K562 (cell line): ENCODE measurements at regions not wholly inside any gene's neighbourhood (a gene's known extent, or its start where the extent isn't known, plus 50 kb on each side); places are given as distances from the start of the nearest gene placed in this dataset.

Experiments
- ATAC-seq: fragments of 200-7000 bp; cut with Tn5 transposase; 3 replicates; pipeline ENCODE4 v1.9.1; 2020; ENCODE audit warnings: moderate library complexity
- BruUV-seq: library from RNA; stranded (reverse); fragments of 400-500 nt; replicated peaks from 2 replicates; lab custom pipeline; 2021; lab: Mats Ljungman, UMichigan
- CTCF ChIA-PET: fragments of 300-600 bp; formaldehyde crosslinking; extraction: SDS; loops from one replicate; lab custom pipeline; 2021; ENCODE audit warnings: low intra/inter-chr PET ratio; lab: Yijun Ruan, JAX
- POLR2A ChIA-PET: fragments of 300-600, 350-650 bp; sonication (Branson Sonifier 250); formaldehyde crosslinking; extraction: SDS; loops from one replicate; lab custom pipeline; 2021; ENCODE audit warnings: antibody characterized with exemption, inconsistent platforms; lab: Yijun Ruan, JAX
- DNase-seq, 4 experiments: peaks; one replicate each; pipeline versions ENCODE4 v3.0.0 to v3.0.0-alpha.2; 2011 to 2018; ENCODE audit warnings: low spot score in 3 of 4, mixed read lengths in 3 of 4; ENCODE audit errors: extremely low read depth in 1 of 4
- FAIRE-seq: peaks from 2 replicates; lab custom pipeline; 2011; peaks lifted over from hg19 to GRCh38; lab: Jason Lieb, UNC
- H2AFZ ChIP-seq: 2 replicates; pipeline ENCODE4 v1.6.0; 2011; ENCODE audit warnings: low read depth, low read length, control low read depth, inconsistent platforms
- H3K27ac ChIP-seq: fragments of 200-600 bp; 3 replicates; pipeline ENCODE4 v1.8.0; 2011; ENCODE audit warnings: low read depth, mild to moderate bottlenecking, control low read depth, inconsistent platforms, low read length, moderate library complexity, mixed read lengths; ENCODE audit errors: extremely low read depth
- H3K27me3 ChIP-seq, 2 experiments: fragments of 300-600 bp in 1 of 2; 2 replicates in 1 of 2; 3 replicates in 1 of 2; pipeline versions ENCODE4 v1.6.0 to v1.8.0; 2011; ENCODE audit warnings: inconsistent platforms in 2 of 2, low read length in 2 of 2, mild to moderate bottlenecking in 1 of 2, mixed read lengths in 1 of 2, moderate library complexity in 1 of 2; ENCODE audit not compliant: control insufficient read depth in 2 of 2, insufficient read depth in 2 of 2
- H3K36me3 ChIP-seq: fragments of 300-600 bp; 3 replicates; pipeline ENCODE4 v1.8.0; 2011; ENCODE audit warnings: mild to moderate bottlenecking, low read length, inconsistent platforms; ENCODE audit not compliant: control insufficient read depth, insufficient read depth
- H3K4me1 ChIP-seq, 2 experiments: fragments of 200-600 bp in 1 of 2; replicated peaks in 1 of 2; 2 replicates in 1 of 2; 3 replicates in 1 of 2; pipeline versions ENCODE4 v1.5.1 to v1.8.0; 2011; ENCODE audit warnings: inconsistent platforms in 2 of 2, low read length in 2 of 2, mild to moderate bottlenecking in 1 of 2, mixed read lengths in 1 of 2, moderate library complexity in 1 of 2; ENCODE audit not compliant: control insufficient read depth in 2 of 2, insufficient read depth in 2 of 2
- H3K4me2 ChIP-seq: 2 replicates; pipeline ENCODE4 v1.6.1; 2011; ENCODE audit warnings: low read length, control low read depth, inconsistent platforms, mixed read lengths; ENCODE audit not compliant: insufficient read depth
- H3K4me3 ChIP-seq: fragments of 200-600 bp; sonication (generic), shearing (Covaris generic); 2 replicates; pipeline ENCODE4 v1.5.1; 2016; ENCODE audit warnings: control low read depth, inconsistent platforms
- H3K79me2 ChIP-seq: fragments of 200-600 bp; 3 replicates; pipeline ENCODE4 v1.8.0; 2011; ENCODE audit warnings: low read length, inconsistent platforms; ENCODE audit not compliant: control insufficient read depth, insufficient read depth
- H3K9ac ChIP-seq, 2 experiments: 2 replicates each; pipeline versions ENCODE4 v1.6.0 to v1.6.1; 2011; ENCODE audit warnings: low read depth in 2 of 2, low read length in 2 of 2, control low read depth in 1 of 2, inconsistent platforms in 1 of 2, mild to moderate bottlenecking in 1 of 2, mixed read lengths in 1 of 2; ENCODE audit not compliant: insufficient read depth in 1 of 2
- H3K9me1 ChIP-seq: one replicate; pipeline ENCODE4 v1.6.0; 2011; ENCODE audit warnings: inconsistent platforms, mild to moderate bottlenecking, low read length, moderate library complexity; ENCODE audit not compliant: control insufficient read depth, insufficient read depth
- H3K9me3 ChIP-seq: replicated peaks from 2 replicates; pipeline ENCODE4 v1.5.1; 2011; ENCODE audit warnings: low read depth, low read length, inconsistent platforms; ENCODE audit not compliant: control insufficient read depth, insufficient read depth
- H4K20me1 ChIP-seq: replicated peaks from 2 replicates; pipeline ENCODE4 v1.6.1; 2011; ENCODE audit warnings: low read length, inconsistent platforms, mixed read lengths; ENCODE audit not compliant: control insufficient read depth, insufficient read depth
- E2F1 ChIP-seq: sonication (generic); formaldehyde crosslinking; IDR thresholded peaks from 2 replicates; pipeline ENCODE4 v1.8.1; 2023; ENCODE audit warnings: mild to moderate bottlenecking, missing genetic modification reagents, moderate library complexity
- IFI16 ChIP-seq: fragments of 250-450 bp; sonication (Bioruptor Pico); IDR thresholded peaks from 2 replicates; pipeline ENCODE4 v2.1.2; 2022; ENCODE audit warnings: mild to moderate bottlenecking, inconsistent platforms
- KLF16 ChIP-seq: IDR thresholded peaks from 2 replicates; pipeline ENCODE4 v1.6.1; 2016; ENCODE audit warnings: antibody characterized with exemption
- KLF6 ChIP-seq: fragments of 250-450 bp; sonication (Bioruptor Pico); IDR thresholded peaks from 2 replicates; pipeline ENCODE4 v1.4.0; 2020; ENCODE audit warnings: mild to moderate bottlenecking, moderate library complexity, borderline replicate concordance
- ZBTB1 ChIP-seq: sonication (generic); formaldehyde crosslinking; IDR thresholded peaks from 2 replicates; pipeline ENCODE4 v1.8.1; 2023; ENCODE audit warnings: missing genetic modification reagents, low read depth, mild to moderate bottlenecking, borderline replicate concordance
- ZNF146 ChIP-seq: IDR thresholded peaks from one replicate; pipeline ENCODE4 v1.6.1; 2018; ENCODE audit warnings: missing compliant biosample characterization; ENCODE audit not compliant: unreplicated experiment
- ZNF407 ChIP-seq: fragments of 450-650 bp; IDR thresholded peaks from 2 replicates; pipeline ENCODE4 v1.6.1; 2016; ENCODE audit warnings: low read depth
- WGBS: fragments of 100-300 bp; shearing (Covaris generic); methylation state at CpG from one replicate; pipeline ENCODE4 v1.1.6; 2016; ENCODE audit warnings: low coverage, mixed read lengths; ENCODE audit not compliant: insufficient coverage; ENCODE audit errors: missing lambda C conversion rate; 5-methylcytosine and 5-hydroxymethylcytosine counted together
- in situ Hi-C: fragments of 300-500 bp; cut with MboI; formaldehyde crosslinking; loops from 4 replicates; pipeline ENCODE4 v1.15.0; 2018; ENCODE audit warnings: inconsistent platforms, mixed read lengths
- intact Hi-C: fragments of 100-400 bp; cut with micrococcal nuclease; formaldehyde crosslinking; loops from 2 replicates; pipeline ENCODE4 v1.14.2; 2022

GRCh38 chr12:13336216-13336615, 139.7 kb downstream of the EMP1 start:
- ChIA-PET CTCF (no interaction called here), POLR2A (no interaction called here)
- Histone ChIP-seq H3K36me3 (no peaks in the 10 kb centered on the region), H3K4me3 (no peak overlapping the region), H4K20me1 (no peaks in the 10 kb centered on the region), H2AFZ (no peak overlapping the region), H3K4me1 (no peaks in the 10 kb centered on the region), H3K9ac (no peak overlapping the region), H3K79me2 (no peaks in the 10 kb centered on the region)
- BruUV-seq, result no TSS peak
- 0% methylated on average over 4 of the region's 4 CpGs for WGBS
- FAIRE-seq, result no peak
- TF ChIP-seq KLF16 (no peak), IFI16 (CRISPR knock-in tag) (no peak), E2F1 (CRISPR knock-in tag) (no peak), KLF6 (CRISPR knock-in tag) (no peak), ZBTB1 (no peak), ZNF146 (CRISPR knock-in tag) (no peak)
- TF ChIP-seq, all 486 proteins: peak for 0
- Histone ChIP-seq H3K27me3 (no peaks in the 10 kb centered on the region), H3K27ac (no peak overlapping the region), H3K9me3 (no peaks in the 10 kb centered on the region), H3K4me2 (no peak overlapping the region), H3K9me1 (no peaks in the 10 kb centered on the region)
- ATAC-seq (no peak), DNase-seq (no peak)
- intact Hi-C loops, result no loop called here
- in situ Hi-C loops, result no loop called here

- intact Hi-C loops, result loop anchor here (10.0 kb wide), 1 partner anchor 74 kb away; no protein-coding TSS in a partner anchor
- no peaks in the 10 kb centered on the region for H3K79me2 ChIP-seq
- no peak for FAIRE-seq
- 0% methylated on average over 3 of the region's 3 CpGs for WGBS
- no peak overlapping the region for H3K4me3 ChIP-seq
- H3K4me2 ChIP-seq, result no peak overlapping the region
- ATAC-seq, result no peak
- in situ Hi-C loops, result no loop called here
- H2AFZ ChIP-seq, result no peak overlapping the region
- no TSS peak for BruUV-seq
- no peak overlapping the region for H3K27ac ChIP-seq
- POLR2A ChIA-PET, result no interaction called here
- H4K20me1 ChIP-seq, result no peaks in the 10 kb centered on the region
- H3K9me3 ChIP-seq, result no peaks in the 10 kb centered on the region
- no peaks in the 10 kb centered on the region for H3K4me1 ChIP-seq
- H3K9me1 ChIP-seq, result no peaks in the 10 kb centered on the region
- H3K36me3 ChIP-seq, result no peaks in the 10 kb centered on the region
- no peak overlapping the region for H3K9ac ChIP-seq
- CTCF ChIA-PET, result no interaction called here
- H3K27me3 ChIP-seq, result no peaks in the 10 kb centered on the region
- DNase-seq, result no peak
- TF ChIP-seq ZNF407, result no peak
Measured at GRCh38 chr12:13328535-13328934, 132.0 kb downstream of the EMP1 start.
